HG02763 (cell line): ENCODE measurements at regions not wholly inside any gene's neighbourhood (a gene's known extent, or its start where the extent isn't known, plus 50 kb on each side); places are given as distances from the start of the nearest gene placed in this dataset.

ENCODE experiments used
- ATAC-seq: cut with Tn5 transposase; IDR thresholded peaks from one replicate; pipeline ENCODE4 v1.9.1; 2021; ENCODE audit warnings: mild to moderate bottlenecking, moderate library complexity; ENCODE audit not compliant: unreplicated experiment

DNA sequence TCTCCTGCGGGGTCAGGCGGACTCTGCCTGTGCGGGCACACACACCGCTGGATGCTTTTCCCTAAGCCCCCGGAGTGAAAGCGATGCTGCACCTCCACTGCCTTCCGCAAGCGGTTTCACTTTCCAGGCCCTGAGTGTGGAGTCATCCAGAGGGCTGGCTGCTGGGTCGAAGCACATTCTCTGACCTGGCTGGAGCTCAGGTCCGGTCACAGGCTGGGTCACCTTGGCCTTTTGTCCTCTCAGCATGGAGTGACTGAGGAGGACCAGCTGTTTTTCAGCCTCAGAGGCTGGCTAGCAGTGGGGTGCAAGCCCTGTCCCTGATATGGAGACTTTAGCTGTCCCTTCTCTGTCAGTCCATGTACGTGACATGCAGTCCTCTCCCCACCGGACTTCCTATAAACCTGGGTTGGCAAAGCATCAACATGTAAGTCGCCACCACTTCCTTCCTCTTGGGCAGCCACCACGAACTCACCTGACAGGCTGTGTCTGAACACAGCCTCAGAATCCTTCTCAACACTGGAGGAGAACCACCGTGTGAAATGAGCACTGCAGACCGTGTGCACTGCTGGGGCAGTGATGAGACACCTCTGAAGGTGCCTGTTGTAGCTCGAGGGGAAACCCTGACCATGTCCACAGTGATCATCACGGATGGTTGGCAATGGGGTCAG, 51.3 kb downstream of the GADD45G start:
- no peak for ATAC-seq

GRCh38 chr9:89657295-89657694, 52.5 kb downstream of the GADD45G start:
- no peak for ATAC-seq

DNA sequence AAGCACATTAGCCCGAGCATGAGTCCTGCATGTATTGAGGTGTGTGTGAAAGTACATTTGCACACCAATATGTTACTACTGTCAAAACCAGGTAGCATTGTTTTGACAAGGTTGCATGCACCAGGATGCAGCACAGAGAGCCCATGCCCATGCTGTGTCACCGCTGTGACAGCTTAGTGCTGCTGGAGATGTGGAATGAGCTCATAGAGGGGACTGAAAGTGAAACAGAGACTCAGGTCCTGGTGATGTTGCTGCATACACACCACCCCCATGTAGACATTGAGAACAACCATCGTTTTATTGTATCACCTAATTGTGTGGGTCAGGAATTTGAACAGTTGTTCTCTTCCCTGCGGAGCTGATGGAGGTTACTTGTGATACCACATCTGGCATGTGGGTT, 53.0 kb downstream of the GADD45G start:
- no peak for ATAC-seq

- ATAC-seq = no peak
Measured at GRCh38 chr9:89658401-89658800, 53.6 kb downstream of the GADD45G start.

GRCh38 chr9:89658931-89659330, 54.1 kb downstream of the GADD45G start:
- ATAC-seq = no peak

GRCh38 chr9:89659473-89659872, 54.7 kb downstream of the GADD45G start:
- no peak for ATAC-seq

- ATAC-seq = no peak
Measured at GRCh38 chr9:89659891-89660685, 55.3 kb downstream of the GADD45G start.

DNA sequence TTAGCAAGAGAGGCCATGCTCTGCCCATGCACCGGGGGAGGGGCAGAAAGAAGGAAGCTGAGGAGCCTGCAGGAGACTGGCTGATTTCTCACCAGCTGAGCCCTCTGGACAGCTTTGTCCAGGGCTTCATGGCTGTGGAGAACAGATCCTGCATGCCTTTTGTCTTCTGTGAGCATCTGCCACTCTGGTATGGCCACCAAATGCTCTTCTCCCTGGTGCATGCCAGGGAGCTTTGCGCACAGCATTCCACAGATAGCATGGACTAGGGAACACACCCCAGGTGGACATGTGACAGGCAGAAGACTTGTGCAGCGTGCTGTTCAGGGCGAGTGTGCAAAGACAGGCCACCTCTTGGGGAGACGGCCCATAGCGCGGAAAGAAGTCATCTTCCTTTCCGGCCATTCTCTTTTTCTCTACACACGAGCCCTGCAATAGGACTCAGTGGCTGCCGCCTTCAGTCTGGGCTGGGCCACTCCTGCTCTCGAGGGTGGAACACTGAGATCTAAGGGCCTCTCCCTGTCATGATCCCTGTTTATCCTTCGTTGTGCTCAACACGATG, 56.7 kb downstream of the GADD45G start:
- ATAC-seq = no peak

DNA sequence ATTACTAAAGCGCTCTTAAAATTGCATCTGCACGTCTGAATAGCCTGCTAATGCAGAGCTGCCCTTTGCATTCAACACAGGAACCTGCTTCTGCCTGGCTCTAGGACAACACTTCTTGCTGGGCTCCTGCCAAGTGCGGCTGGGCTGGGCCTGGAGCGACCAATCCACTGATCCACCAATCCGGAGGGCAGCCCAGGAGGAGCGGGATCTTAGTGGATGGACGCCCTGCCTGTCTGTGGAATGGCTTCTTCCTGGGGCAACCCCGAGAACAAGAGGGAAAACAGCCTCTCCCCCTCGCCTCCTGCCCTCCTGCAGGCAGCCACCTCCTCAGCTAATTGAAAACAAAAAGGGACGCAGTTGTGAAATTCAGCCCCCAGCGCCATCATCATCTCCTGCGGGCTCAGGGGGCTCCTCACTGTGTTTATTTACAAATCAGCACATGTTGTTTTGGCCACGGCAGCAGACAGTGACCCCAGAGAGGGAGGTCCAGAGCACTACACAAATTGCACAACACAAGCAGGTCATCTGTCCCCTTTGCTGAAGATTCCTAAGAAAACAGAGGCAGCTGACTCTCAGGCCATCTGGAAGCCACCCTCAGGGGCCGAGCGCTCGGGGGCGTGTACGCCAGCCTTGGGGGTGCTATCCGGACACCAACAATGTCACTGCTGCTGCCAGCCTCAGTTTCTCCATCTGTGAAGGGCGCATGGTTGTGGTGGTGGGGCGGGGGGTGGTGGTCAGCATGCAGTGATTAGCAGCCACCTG, 57.3 kb downstream of the GADD45G start:
- ATAC-seq = no peak

- ATAC-seq = no peak
Measured at GRCh38 chr9:89662718-89663613, 58.2 kb downstream of the GADD45G start.

- ATAC-seq = no peak
Measured at GRCh38 chr9:89663614-89663970, 58.8 kb downstream of the GADD45G start.

DNA sequence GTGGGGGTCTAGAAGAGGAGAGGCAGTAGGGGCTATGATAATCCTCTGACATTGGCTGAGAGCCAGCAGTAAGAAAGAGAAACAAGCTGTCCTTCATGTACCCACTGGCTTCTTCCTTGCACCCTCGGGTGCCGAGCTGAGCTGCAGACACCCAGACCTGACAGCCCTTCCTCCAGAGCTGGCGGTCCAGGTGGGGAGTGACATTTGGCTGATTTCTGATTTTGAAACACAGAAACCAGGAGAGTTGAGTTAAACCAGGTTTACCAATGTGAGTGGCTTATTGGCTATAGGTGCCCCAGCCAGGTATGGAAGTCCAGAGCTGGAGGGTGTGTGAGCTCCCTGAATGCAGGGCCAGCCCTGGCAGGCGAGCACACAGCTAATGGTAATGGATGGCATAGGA, 59.2 kb downstream of the GADD45G start:
- no peak for ATAC-seq

DNA sequence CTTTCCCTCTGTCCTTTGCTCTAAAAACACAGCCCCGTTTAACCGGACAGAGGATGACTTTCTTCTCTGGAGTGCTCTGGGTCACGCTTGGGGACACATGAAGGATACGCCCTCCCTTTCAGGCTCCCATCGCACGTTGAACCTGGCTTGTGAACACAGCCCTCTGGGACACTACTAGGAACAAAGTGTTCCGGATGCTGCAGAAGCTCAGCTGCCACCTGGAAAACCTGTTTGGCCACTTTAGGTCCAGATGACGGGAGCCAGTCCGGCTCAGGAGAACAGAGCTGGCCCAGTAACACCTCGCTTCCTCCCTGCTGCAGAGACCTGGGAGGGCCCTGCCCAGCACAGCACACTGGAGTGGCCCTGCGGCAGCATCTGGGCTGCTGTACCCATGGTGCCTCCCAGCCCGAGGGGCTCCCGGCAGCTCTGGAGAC, 60.1 kb downstream of the GADD45G start:
- no peak for ATAC-seq

DNA sequence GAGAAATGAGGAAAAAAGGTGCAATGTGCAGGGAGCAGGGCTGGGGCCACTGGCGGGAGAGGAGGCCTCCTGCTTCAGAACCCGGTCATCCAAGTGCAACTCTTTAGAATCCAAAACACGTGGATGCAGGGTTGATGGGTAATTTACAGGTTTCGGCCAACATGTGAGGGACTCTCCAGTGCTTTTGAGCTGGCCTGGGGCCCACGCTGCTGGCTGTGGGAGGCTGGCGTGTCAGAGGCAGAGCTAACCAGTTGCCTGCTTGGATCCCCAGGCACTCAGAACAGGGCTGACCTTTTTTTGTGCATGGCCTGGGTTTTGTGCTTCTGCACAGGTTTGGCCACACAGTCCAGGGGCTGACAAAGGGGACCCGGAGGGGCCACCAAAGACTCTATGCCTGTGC, 61.6 kb downstream of the GADD45G start:
- ATAC-seq = no peak

DNA sequence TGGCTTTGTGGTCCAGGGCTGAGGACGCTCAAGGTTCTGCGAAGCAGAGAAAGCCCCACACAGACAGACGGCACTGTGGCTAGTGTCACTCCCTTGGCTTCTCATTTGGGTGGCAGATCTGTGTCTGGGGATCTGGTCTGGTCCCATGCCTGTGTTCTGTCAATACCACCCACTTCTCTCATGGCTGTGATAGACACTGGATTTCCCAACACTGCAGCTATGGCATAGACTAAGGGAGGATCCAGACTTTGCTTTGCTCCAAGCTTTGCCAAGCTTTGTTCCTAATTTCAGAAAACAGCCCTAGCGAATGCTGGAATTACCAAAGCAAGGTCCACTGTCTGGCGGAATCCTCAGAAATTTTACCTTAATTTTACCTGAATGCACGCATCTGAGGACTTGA, 62.1 kb downstream of the GADD45G start:
- no peak for ATAC-seq

DNA sequence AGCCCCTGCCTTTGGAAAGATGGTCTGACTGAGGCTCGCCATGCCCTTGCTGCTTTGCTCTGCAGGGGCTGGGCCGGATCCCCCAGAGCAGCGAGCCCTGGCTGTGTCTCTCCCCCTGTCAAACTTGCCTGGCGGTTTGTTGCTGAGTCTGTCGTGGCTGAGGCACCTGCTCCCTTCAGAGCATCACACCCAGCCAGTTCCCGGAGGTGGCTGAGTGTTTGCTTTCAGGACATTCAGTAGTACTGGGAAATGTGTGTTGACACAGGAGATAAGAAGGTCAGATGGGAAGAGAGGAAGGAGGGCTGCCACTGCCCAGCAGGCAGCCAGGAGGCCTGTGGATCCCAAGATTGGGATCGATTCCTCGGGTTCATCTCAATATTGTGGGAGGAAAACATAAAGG, 62.9 kb downstream of the GADD45G start:
- no peak for ATAC-seq

- ATAC-seq = no peak
Measured at GRCh38 chr9:89668216-89668865, 63.5 kb downstream of the GADD45G start.

GRCh38 chr9:89668866-89669246, 64.0 kb downstream of the GADD45G start:
- ATAC-seq = no peak

GRCh38 chr9:89669361-89669842, 64.6 kb downstream of the GADD45G start:
- ATAC-seq = no peak

GRCh38 chr9:89670114-89670513, 65.3 kb downstream of the GADD45G start:
- ATAC-seq = no peak
